ENCODE measurements at regions not wholly inside any gene's neighbourhood (a gene's known extent, or its start where the extent isn't known, plus 50 kb on each side); places are given as distances from the start of the nearest gene placed in this dataset.

GRCh38 chr12:30439201-30439600 is 256.5 kb downstream of the IPO8 start:
- TF ChIP-seq ZNF211 (tag by site-specific recombination; IDR thresholded peaks at IDR 0.05; ENCODE audit: low read depth) (no peak), YY1 (tag by site-specific recombination; IDR thresholded peaks at IDR 0.05) (no peak), CTCF (tag by site-specific recombination; IDR thresholded peaks at IDR 0.05) (no peak), ZNF664 (tag by site-specific recombination; IDR thresholded peaks at IDR 0.05) (no peak), KLF10 (tag by site-specific recombination; IDR thresholded peaks at IDR 0.05) (no peak), ZNF623 (tag by site-specific recombination; IDR thresholded peaks at IDR 0.05) (no peak), ZNF148 (tag by site-specific recombination; IDR thresholded peaks at IDR 0.05; ENCODE audit: borderline replicate concordance) (no peak), KLF8 (tag by site-specific recombination; IDR thresholded peaks at IDR 0.05) (no peak), ZNF639 (tag by site-specific recombination; IDR thresholded peaks at IDR 0.05) (no peak), ZNF302 (tag by site-specific recombination; IDR thresholded peaks at IDR 0.05; ENCODE audit: low read depth) (no peak)

Data from HEK293 (cell line).